Neural progenitor cell (in vitro differentiated cells): ENCODE measurements at regions not wholly inside any gene's neighbourhood (a gene's known extent, or its start where the extent isn't known, plus 50 kb on each side); places are given as distances from the start of the nearest gene placed in this dataset.

Source experiments
- CTCF ChIP-seq: fragments of 200-600 bp; sonication (generic); IDR thresholded peaks from 2 replicates; pipeline ENCODE4 v1.5.1; 2017; ENCODE audit warnings: antibody characterized with exemption, mild to moderate bottlenecking
- EZH2 ChIP-seq: fragments of 200-600 bp; sonication (generic); IDR thresholded peaks from 2 replicates; pipeline ENCODE4 v1.6.1; 2017; ENCODE audit warnings: antibody characterized with exemption, mild to moderate bottlenecking, moderate library complexity

GRCh38 chr2:150041722-150042425, 445.6 kb downstream of the RND3 start:
- no peak for TF ChIP-seq CTCF
- TF ChIP-seq EZH2: no peak
